GM21367 (cell line): ENCODE measurements at regions not wholly inside any gene's neighbourhood (a gene's known extent, or its start where the extent isn't known, plus 50 kb on each side); places are given as distances from the start of the nearest gene placed in this dataset.

Experiments used
- ATAC-seq: cut with Tn5 transposase; IDR thresholded peaks from one replicate; pipeline ENCODE4 v1.9.1; 2021; ENCODE audit not compliant: unreplicated experiment

DNA sequence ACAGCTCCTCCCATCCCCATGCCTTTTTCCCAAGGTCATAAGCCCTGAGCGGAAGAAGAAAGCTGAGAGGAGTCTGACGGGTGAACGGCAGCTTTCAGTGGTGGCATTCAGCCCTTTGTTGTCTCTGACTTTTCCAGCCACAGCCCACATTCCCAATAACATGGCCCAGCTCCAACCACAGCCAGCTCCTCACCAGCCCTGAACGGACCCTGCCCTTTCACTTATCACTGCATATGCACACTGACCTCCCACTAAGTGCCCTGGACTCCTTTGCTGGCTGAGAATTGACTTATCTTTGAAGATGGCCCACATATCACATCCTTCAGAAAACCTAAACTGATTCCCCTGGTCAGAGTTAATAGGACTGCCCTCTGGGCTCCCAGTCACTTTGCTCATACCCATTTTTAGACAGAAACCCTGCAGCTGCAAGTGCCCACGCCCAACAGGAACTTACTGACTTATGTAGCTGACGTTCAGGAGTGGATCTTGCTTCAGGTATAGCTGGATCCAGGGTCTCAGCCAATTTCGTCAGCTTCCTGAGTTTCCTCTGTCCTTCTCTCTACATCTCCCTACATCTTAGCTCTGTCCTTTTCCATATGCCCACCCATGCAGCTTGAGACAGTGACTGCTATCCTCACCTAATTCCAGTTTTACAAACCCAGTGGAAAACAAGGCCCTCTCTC is 348.5 kb upstream of the PROK2 start:
- no peak for ATAC-seq

DNA sequence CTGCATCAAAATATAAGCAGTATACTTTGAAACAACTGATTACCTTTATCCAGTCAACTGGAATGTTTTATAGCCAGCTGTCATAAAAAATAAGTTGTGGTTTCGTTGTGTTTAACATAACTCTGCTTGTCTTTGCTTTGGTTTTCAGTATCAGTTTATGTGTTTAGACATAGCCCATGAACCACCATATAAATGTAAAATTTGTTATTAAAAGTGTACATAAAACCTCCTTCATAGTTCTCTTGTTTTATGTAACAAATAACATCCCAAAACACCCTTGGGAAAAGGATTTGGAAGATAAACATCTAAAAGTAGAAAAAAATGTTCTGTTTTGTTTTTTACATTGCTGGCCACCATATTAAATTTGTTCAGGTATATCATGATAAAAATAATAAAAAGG is 347.0 kb upstream of the PROK2 start:
- ATAC-seq, result no peak

DNA sequence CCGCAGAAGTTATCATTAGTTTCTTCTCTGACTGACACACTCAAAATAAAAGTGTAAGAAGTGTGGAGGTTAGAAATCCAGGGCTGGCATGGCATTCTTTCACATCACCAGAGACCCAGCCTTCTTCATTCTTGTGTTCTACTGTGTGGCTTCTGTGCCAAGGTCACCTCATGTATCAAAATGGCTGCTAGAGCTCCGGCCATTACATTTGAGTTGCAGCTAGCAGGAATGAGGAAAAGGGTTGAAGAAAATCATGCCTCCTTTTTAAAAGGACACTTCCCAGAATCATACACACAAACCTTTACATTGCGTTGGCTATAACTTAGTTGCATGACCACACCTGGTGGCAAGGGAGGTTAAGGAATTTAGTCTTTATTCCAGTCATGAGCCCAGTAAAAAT is 345.6 kb upstream of the PROK2 start:
- ATAC-seq, result no peak

DNA sequence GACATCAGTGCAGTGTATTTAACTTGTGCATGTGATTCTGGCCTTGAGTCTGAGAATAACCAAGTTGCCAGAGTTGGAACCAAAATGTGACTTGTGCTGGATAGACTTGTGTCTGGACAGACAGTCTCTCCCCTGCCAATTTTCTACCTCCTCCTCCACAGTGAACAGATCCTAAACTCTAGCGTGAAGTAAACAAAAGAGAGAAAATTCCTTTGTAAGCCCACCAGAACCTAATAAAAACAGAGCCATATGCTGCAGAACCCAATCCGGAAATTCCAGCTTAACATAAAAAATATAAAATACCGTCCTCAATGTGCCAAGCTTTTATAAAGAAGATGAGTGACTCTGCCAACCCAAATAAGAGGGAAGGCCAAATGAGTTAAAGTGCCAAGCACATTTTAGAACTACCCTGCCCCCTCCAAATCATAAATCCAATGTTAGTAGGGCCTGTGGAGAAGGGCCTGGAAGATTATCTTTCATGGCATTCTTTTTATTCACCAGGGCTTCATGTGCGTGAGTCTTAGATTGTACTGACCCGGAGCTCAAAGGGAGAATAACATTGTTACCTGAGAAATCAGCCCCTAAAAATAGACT is 344.6 kb upstream of the PROK2 start:
- no peak for ATAC-seq

DNA sequence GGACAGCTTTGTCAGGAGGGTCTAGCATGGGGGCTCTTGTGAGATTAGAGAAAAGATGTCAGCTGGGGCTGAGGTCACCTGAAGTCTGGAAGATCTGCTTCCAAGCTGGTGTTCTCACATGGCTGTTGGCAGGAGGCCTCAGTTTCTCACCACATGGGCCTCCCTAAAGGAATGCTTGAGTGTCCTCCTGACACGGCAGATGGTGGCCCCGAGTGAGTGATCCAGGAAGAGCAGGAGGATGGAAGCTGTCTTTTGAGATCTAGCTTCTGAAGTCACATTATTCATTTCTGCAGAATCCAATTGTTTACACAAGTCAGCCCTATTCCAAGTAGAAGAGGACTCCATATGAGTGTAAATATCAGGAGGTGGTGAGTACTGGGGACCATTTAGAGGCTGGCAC is 344.0 kb upstream of the PROK2 start:
- ATAC-seq, result no peak

DNA sequence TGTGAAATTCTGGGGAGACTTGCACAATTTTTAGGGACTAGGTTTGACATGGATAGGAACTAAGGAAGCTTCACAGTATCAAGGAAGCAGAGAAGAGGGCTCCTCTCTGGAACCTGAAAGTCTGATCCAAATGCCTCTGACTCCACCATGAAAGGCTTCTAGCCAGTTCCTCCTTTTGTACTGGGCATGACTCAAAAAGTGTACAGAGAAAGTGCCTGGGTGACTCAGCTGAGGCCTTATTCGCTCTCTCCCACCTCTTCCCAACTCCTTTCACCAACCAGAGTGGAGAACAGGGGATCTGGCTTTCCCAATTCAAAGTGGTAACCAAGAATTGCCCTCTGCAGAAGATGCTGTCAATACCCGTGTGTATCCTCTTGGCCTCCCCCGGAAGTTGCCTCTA is 342.9 kb upstream of the PROK2 start:
- no peak for ATAC-seq

DNA sequence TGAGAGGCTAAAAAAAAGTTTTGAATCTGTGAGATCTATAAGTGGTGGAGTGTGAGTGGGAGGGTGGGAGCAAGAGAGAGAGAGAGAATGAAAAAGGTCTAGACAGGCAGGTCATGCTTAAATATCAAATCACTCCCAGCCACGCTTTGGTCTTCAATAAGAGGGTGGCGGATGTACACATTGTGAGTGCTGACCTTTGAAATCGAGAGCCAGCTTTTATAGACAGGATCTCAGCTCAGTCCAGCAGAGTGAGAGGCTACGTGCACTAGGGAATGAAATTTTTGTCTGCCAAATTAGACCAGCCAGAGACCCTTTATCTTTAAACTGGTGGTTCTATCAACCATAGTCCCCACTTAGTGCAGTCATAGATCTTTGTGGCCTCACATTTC is 342.3 kb upstream of the PROK2 start:
- ATAC-seq, result no peak

DNA sequence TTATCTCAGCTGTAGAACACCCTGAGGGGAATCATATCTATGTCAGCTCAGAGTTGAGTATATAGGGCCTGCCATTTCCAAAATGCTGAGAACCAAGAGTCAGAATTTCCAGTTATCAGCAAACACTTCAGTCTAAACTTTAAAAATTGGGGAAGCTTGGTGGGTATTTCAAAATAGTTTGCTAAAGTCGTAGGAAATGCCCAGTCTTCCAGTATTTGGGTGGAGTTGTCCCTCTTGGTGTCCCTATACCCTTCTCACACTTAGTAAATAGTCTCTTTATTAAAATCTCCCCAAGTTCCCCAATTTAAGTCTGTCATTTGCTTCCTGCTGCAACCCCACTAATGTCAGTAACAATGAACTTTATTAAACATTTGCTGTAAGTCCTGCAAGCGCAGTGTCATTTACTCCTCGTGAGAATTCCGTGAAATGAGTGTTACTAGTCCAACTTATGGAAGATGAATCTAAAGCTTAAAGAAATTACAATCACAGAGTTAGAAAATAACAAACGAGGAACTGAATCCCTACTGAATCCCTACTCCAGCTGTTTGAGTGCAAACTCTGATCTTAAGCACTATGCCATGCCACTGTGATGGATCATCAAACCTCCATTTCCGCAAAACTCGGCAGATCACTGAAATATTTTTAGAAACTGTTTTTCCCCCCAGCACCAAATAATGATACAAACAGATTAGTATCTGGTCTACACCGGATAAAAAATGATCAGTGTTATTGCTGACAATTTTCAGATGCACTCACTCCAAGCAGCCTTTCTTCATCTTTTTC is 341.7 kb upstream of the PROK2 start:
- ATAC-seq, result no peak

DNA sequence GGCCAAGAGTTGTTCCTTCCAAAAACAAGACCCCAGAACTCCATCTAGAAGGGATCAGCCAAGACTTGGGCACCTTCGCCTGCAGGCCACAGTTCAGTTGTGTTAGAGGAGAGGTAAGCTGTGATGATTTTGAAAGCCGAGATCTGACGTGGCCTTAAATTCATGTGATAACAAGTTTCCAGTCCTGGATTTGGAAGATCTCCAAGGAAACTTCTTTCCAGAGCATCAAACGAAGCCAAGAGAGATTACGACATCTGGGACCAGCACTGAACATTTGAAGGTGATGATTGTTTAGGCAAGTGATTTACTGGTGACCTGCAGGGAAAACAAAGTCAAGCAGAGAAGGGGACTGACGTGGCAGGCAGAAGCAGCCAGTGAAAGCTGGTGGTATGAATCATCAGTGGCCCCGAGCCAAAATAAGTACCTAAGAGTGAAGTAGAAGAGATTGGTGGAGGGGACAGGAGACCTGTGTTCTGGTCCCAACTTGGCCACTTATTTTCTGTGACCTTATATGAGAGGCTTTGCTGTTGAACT is 339.0 kb upstream of the PROK2 start:
- ATAC-seq, result peak; percentile 56

DNA sequence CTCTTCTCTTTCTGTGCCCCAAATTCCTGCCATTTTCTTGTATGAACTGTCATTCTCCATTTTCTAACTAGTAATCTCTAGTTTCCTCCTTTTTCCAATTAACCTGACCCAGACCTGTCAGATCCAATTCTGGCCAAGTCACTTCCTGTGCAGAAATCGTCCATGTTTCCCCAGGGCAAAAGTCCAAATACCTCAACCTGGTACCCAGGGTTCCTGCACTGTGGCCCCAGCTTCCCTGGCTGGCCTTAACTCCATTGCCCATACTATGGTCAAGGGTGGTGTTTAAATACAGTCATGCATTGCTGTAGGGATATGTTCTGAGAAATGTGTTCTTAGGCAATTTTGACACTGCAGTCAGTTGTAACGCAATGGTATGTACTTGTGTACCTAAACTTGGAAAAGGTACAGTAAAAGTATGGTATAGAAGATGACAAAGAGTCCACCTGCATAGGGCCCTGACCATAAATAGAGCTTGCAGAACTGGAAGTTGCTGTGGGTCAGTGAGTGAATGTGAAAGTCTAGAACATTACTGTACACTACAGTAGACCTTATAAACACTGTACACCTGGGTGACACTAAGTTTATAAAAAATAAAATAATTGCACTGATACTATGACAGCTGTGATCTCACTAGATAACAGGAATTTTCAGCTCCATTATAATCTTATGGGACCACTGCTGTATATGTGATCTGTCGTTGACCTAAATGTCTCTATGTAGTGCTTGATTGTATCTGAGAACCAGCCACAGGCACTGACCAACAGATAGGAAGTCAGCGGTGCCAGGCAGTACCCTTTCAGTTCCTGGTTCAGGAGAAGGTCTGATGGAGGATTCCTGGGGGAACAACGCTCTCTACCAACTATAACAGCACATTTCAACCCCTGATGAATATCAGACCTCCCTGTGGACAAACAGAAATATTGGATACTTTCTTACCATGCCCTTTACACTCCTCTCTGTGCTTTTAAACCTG is 336.1 kb upstream of the PROK2 start:
- peak; percentile 68 for ATAC-seq

DNA sequence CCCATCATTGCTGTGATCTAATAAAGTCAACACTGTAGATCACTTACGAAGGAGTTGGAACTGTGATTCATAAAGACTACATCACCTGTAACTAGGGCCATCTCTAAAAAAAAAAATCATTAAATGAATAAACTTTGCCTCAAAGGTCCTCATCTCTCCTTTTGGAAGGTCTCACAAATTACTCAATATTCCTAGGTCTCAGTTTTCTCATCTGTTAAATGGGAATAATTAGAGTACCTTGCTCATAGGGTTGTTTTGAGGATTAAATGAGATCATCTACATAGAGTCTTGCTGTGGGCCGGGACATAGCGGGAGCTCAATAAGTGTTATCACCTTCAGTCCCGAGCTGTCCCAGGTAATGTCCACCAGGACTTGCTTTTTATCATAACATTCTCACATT is 335.1 kb upstream of the PROK2 start:
- ATAC-seq, result no peak

DNA sequence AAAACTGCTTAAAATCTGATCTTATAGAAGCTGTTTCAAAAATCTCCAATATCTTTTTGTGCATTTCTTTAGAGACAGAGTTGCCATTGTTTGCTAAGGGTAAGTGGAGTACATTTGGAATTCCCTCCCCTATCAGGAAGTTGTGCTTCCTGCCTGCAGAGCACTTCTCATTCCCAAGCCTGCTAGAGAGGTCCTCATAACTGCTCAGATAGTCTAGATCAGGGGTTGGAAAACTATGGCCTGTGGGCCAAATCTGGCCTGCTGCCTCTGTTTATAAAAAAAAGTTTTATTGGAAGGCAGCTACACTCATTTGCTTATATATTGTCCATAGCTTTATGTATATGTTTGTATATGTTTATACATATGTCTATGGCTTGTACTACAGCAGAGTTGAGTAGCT is 333.7 kb upstream of the PROK2 start:
- no peak for ATAC-seq

DNA sequence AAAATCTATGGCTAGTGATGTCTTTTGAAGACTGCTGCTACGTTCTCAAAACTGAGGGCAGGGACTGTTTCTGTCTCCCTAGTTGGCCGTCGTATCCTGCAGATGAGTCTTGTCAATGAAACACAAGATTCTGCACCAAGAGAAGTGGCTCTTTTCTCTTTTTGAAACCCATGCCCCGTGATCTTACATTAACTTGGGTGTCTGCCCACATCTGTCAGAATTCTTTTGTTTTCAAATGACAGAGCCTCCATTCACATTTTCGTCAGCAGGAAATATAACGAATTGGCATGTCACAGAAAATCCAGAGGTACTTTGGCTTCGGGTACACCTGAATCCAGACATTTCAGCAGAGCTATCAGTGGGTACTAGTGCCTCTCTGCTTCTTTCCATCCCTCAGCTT is 331.3 kb upstream of the PROK2 start:
- ATAC-seq, result no peak

DNA sequence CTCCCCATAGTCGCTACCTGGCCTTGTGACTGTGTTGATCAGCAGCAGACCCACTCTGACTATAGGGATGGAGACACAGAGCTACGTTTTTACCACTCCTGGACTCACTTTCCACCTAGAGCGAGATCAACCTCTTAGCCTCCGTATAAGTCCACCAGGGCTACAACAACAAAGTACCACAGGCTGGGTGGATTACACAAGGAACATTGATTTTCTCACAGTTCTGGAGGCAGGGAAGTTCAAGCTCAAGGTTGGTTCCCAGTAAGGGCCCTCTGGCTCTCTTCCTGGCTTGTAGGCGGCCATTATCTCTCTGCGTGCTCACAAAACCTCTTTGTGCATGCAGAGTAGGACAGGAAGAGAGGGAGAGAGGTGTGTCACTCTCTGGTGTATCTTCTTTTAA is 330.4 kb upstream of the PROK2 start:
- no peak for ATAC-seq

DNA sequence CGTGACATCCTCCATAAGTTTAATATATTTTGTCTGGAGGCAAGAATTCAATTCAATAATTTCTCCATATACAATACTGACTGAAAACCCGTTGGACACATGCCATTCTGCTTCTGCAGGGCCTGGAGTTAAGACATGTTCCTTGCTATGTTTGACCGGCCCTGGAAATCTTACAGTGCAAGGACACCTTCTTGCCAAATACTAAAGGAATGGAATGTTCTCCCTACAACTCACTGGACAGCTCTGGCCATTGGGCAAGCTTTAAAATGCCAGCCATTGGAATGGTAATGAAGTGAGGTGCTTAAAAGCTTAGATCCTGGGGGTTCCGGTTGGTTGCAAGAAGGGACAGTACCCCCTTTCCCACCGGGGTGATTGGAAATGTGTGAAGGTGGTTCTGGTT is 329.8 kb upstream of the PROK2 start:
- ATAC-seq, result no peak

DNA sequence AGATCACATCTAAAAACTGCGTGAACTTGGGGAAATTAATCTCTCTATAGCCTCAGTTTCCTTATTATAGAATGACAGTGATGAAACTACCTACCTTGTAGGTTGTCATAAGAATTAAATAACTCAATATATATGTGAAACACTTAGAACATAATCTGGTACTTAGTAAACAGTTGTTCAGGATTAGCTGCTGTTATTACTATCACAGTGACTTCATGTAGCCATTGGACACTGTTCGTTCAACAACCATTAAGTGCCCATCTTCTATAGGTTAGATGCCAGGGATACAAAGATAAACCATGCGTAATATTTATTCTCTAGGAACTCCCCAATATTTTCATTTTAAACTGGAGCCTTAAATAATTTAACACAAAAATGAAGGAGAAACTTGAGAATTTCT is 329.0 kb upstream of the PROK2 start:
- ATAC-seq, result no peak

DNA sequence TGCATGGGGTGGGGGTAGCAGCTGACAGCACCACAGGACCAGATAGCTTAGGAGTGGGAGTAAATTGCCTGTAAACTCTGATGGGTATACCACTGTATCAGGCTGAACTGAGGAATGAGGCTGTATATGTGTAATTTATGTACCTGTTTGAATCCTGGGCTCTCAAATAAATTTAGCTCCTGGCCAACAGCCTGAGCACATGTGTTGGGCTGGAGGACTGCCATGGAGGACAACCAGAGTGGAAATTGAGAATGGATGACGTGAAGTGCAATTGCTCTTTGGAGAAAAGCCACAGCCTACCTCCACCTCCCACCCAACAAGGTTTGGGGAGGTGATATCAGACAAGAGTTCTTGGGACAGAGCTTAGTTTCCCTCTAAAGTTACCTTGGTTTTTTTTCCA is 328.6 kb upstream of the PROK2 start:
- ATAC-seq, result no peak

DNA sequence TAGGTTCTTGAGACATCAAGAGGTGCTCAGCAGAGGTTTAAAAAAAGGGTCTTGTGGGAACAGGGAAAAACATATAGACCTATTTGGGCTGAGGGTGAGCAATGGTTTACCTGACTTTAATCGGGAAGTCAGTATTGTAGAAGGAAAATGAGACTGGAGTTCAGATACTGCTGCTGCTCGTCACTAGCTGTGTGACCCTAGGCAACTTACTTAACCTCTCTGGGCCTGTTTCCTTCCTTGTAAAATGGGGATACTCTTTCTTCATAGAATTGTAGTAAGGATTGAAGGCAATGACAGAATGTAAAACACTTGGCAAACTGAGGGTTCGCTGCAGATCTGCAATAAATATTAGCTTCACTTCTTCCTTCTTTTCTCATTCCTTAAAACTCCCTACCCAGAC is 327.5 kb upstream of the PROK2 start:
- ATAC-seq, result no peak

DNA sequence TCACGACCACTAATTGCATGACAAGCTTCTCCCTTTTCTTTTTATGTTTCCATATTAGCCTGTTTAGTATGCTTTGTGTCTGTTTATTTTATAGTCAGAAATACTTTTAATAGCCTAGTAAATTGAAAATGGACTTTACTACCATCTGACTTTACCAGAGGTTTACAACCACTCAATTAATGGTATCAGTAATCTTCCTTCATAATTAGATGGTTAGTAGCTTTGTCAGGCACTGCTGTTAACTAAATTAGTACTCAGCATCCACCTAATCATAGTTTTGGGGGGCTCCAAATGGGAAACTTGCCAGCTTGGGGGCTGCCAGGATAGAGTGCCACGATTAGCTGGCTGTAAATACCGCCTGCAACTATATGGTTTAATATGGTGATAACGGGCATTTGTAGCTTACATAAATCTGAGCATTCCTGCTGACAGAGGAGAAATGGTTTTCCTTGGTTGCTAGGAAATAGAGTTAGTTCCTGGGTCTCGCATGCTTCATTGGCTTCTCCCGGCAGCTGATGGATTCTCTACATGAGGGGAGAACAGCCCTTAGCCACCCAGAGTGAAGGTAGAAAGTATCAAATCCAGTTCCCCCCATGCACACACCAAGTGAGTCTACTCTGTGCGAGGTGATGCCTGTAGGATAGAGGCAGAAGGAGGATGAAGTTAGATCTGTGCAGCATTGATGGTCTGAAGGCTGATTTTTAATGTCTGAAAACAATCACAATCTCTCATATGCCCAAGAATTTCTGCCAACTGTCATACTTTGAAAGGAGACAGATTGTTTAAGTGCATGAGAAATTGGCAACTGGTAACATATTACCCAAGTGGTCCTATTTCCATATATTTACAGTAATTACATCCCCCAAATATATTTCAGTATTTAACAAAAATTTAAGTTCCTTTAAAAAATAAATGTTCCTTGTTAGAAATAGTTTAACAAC is 326.6 kb upstream of the PROK2 start:
- no peak for ATAC-seq
